GM21529 (cell line): ENCODE measurements at regions not wholly inside any gene's neighbourhood (a gene's known extent, or its start where the extent isn't known, plus 50 kb on each side); places are given as distances from the start of the nearest gene placed in this dataset.

Experiments used
- ATAC-seq: cut with Tn5 transposase; IDR thresholded peaks from one replicate; pipeline ENCODE4 v1.9.1; 2021; ENCODE audit not compliant: unreplicated experiment

DNA sequence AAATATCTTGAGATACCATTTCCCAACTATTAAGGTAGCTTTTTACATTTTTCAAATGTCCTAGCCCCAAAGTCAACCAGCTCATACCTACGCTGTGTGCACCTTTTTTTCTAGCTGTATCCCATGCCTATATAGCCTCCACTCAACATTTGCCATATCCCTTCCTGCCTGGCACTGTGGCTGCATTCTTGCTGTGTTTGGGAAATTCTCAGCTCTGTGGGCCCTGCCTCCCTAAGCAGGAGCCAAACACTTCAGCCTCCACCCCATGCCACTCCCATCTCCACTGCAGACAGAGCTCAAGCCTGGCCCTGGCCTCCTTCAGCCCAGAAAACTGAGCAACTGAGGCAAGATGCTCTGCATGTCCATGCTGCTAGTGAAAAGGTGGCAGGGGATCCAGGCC lies 141.3 kb downstream of the RAB11FIP2 start:
- ATAC-seq: no peak

GRCh38 chr10:117911684-117912083 lies 135.1 kb downstream of the RAB11FIP2 start:
- no peak for ATAC-seq

GRCh38 chr10:117914334-117914733 lies 132.4 kb downstream of the RAB11FIP2 start:
- no peak for ATAC-seq

DNA sequence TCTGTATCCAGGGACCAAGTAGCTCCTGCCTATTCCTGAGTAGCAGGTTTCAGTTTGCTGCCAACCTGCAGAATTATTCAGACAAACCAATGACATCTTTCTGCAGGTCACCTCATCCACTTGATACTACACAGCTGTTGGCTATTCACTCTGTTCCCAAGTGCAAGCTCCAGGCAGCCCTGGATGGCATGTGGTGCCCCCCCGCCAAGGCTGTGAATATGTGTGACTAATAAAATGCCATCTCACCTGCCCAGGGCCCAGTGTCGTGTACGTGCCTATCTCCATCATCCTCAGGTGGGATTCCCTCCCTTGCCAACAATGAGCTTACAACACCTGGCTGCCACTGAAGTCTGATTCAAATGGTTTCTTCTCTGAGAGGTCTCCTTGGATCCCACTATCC lies 125.8 kb downstream of the RAB11FIP2 start:
- ATAC-seq: no peak

- ATAC-seq: no peak
Observed at GRCh38 chr10:117921421-117921820, 125.3 kb downstream of the RAB11FIP2 start.

- no peak for ATAC-seq
Observed at GRCh38 chr10:117924820-117925219, 121.9 kb downstream of the RAB11FIP2 start.

GRCh38 chr10:117925369-117925768 lies 121.4 kb downstream of the RAB11FIP2 start:
- ATAC-seq: no peak

DNA sequence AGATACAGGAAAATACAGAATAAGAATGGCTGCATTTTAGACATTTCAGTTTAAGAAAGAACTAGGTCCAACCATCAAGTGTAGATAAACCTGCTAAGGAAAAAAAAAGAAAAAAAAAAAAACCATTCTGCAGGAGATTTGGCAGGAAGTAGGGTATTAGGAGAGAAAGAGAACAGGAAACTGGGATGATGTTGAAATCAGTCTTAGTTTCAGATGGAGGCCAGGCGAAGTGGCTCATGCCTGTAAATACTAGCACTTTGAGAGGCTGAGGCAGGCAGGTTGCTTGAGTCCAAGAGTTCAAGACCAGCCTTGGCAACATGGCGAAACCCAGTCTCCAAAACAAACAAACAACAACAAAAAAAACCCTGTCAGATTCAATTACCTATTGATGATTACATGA lies 120.2 kb downstream of the RAB11FIP2 start:
- ATAC-seq: no peak

DNA sequence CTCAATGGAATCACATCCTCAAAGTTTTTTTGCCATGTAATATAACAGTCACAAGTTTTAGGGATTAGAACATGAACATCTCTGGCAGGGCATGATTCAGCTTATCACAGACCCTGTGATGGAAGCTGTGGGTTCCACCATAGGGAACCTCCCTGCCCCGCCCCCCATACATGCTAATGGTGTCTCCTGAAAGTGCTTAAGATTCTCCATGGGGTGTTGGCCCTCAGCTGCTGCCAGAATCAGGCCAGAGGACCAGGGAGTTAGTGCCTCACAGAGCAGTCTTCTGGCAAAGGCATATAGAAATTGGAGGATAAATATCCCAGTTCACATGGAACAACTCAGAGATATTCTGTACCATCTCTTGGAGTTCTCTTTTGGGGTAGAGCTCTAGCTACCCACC lies 119.4 kb downstream of the RAB11FIP2 start:
- no peak for ATAC-seq

- ATAC-seq: no peak
Observed at GRCh38 chr10:117927871-117928270, 118.9 kb downstream of the RAB11FIP2 start.

DNA sequence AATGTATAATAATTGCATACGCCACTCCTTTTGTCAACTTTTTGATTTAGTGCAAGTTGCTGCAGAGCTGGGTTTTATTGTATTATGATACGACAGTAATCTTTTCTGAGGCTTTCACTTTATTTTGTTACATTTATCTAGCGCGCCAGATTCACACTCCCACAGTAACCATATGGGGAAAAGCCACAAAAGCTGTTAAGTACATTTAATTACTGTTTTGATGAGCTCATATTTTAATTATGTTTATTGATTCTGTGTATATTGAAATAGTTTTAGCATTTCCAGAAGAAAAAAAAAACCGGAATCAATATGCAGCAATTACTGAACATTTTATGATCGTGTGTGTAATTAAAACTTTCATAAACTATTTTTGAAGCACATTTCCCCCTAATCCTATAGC lies 118.5 kb downstream of the RAB11FIP2 start:
- no peak for ATAC-seq

GRCh38 chr10:117928741-117929140 lies 118.0 kb downstream of the RAB11FIP2 start:
- no peak for ATAC-seq

GRCh38 chr10:117929327-117930067 lies 117.2 kb downstream of the RAB11FIP2 start:
- ATAC-seq: no peak

DNA sequence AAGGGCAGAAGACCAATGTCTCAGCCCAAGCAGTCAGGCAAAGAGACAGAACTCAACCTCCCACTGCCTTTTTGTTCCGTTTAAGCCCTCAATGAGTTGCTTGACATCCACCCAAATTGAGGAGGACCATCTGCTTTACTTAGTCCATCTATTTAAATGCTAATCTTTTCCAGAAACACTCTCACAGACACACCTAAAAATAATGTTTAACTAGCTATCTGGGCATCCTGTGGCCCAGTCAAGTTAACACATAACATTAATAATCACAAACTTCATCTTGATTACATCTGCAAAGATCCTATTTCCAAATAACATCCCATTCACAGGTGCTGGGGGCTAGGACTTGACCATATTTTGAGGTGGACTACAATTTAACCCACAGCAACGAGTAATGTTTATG lies 115.7 kb downstream of the RAB11FIP2 start:
- no peak for ATAC-seq

GRCh38 chr10:117933036-117933435 lies 113.7 kb downstream of the RAB11FIP2 start:
- no peak for ATAC-seq

GRCh38 chr10:117934477-117934876 lies 112.3 kb downstream of the RAB11FIP2 start:
- ATAC-seq: no peak

DNA sequence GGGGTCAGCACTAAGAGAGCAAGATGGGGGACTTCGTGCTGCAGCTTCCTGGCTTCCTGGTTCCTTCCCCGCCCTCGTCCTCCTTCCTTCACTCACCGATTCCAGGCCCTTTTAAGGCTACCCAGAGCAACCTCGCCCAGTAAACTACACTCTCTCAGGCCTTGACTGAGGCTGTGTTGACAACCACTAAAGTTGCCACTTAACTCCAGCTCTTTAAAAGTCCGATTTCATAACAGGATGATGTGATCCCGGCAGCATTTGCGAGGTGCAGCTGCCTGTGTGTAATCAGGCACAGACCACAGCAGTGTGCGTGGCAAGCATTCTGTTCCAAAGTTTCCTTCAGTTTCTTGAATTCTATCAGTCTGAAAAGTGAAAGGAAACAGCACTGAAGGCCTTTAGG lies 110.6 kb downstream of the RAB11FIP2 start:
- no peak for ATAC-seq

DNA sequence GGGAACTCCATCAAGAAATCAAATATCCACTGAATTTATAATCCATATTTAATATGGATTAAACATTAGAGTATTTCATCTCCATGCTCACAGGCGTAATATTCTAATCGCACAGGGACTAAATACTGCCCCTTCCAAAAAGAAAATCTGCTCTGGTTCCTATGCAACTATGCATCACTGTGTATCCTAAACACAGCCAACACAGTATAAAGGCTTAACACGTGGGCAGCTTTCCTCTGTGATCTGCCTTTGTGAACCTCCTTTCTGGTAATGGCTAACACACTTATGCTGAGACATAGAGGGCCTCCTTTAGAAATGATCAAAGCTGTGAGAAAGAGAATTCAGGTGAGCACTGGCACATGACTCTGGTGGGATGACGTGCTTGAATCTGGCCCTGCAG lies 110.2 kb downstream of the RAB11FIP2 start:
- no peak for ATAC-seq

GRCh38 chr10:117936976-117937375 lies 109.8 kb downstream of the RAB11FIP2 start:
- no peak for ATAC-seq

DNA sequence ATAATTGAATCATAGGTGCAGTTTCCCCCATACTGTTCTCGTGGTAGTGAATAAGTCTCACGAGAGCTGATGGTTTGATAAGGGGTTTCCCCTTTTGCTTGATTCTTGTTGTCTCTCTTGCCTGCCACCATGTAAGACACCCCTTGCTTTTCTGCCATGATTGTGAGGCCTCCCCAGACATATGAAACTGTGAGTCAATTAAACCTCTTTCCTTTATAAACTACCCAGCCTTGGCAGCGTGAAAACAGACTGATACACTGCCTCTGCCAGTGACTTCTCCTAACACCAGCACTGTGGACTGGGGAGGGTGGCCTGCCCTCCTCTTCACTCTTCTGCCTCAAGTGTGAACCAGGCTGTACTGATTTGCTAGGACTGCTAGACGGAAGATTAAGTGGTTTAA lies 108.6 kb downstream of the RAB11FIP2 start:
- ATAC-seq: no peak

DNA sequence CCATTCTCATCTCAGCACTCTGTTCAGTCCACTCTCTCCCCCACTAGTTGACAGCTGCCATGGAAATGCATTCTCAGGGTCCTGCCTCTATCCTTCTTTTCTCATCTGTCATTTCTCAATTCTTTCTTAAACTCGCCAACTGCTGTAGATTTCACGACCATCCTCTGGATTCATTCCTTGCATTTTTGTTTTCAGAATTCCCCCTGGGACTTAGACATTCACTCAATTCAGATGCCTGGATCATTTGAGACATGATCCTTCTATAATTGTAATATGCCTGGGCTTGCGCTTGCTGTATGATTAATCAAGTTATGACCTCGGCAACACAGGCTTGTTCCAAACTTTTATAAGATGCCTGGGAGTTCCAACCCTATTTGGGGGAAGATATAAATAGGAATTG lies 104.5 kb downstream of the RAB11FIP2 start:
- ATAC-seq: no peak

GRCh38 chr10:117944676-117945447 lies 101.9 kb downstream of the RAB11FIP2 start:
- ATAC-seq: no peak
